Non-pigmented ciliary epithelial cell (primary cell): ENCODE measurements at regions not wholly inside any gene's neighbourhood (a gene's known extent, or its start where the extent isn't known, plus 50 kb on each side); places are given as distances from the start of the nearest gene placed in this dataset.

ENCODE experiments used
- DNase-seq: peaks from one replicate; pipeline ENCODE4 v3.0.0-alpha.2; 2010; ENCODE audit warnings: low read depth

DNA sequence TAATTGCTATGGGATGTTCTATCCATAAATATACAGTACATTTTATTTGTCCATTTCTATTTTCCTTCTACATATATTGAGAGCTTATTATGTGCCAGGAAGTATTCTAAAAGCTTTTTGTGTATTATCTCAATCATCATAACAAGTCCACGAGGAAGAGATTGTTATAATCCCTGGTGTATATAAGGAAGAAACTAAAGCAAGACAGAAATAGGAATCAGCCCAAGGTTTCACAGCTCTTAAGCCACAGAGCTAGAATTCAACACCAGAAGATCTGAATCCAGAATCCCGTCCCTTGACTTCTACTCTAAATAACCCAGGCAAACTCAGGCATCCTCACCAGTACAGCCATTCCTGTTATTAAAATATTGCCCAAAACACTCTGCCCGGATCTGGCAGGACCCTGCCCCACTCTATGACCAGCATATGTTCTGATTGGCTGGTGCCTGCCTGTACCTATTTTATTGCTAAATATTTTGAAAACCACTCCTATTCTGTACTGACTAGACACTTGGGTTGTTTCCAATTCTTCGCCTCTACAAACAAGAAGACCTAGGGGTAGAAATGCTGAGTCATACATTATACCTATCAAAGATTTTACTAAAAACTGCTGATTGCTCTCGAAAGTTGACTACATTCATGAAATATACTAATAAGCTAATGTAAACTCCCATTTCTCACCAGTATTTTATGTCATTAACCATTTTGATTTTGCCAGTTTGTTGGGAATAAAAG, 297.4 kb downstream of the ENC1 start:
- no peak for DNase-seq

GRCh38 chr5:74342182-74342581, 298.3 kb downstream of the ENC1 start:
- DNase-seq, result no peak

DNA sequence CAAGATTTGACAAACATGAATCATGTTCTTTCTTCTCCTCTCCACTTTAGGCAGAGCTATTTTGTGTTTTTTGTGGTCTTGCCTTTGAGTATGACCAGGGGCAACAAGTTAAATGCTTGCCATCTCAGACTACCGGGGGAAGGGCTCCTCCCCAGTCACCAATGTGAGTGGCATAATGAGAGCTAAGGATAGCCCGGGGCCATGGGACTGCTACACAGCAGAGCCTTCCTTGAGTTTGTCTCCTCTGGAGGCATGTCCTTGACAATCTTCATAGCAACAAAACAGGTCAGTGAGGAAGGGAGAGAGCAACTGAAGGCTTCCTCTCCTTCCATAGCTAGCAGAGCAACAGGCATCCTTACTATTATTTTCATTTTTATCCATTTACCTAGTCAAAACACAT, 299.3 kb downstream of the ENC1 start:
- DNase-seq, result no peak

DNA sequence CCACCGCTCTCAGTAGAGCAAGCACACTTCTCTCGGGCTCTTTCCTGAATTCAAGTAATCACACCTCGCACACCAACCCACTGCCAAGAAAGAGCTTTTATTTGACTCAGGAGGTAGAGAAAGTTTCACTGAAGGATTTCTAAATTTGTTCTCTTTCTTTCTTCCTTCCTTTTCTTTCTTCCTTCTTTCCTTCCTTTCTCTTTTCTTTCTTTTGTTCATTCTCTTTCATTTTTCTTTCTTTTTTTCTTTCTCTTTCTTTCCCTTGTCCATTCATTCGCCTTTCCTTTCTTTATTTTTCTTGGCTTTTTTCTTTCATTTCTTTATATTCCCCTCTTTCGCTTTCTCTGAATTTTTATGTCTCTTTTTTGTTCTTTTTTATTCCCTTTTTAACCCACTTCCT, 300.1 kb downstream of the ENC1 start:
- DNase-seq, result no peak

GRCh38 chr5:74337984-74338310, 302.6 kb downstream of the ENC1 start:
- no peak for DNase-seq

- no peak for DNase-seq
These were observed 303.1 kb downstream of the ENC1 start for GRCh38 chr5:74337254-74337983.

DNA sequence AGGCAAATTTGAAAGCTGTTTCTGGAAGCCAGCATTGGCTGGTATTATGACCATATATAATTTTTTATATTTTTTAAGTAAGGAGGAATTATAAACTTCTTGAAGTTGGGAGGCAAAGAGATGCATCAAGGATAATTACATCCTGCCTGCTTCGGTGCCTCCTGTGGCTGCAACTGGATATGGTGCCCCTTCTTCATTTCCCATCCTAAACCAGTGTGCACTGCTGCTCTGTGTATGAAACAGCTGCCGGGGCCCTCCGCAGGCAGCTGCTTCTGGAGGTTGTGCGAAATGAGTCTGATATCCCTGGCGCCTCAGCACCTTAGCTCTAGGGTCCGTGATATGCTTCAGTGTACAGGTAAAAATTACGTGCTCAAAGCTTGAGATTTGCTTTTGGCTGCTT, 304.2 kb downstream of the ENC1 start:
- no peak for DNase-seq

DNA sequence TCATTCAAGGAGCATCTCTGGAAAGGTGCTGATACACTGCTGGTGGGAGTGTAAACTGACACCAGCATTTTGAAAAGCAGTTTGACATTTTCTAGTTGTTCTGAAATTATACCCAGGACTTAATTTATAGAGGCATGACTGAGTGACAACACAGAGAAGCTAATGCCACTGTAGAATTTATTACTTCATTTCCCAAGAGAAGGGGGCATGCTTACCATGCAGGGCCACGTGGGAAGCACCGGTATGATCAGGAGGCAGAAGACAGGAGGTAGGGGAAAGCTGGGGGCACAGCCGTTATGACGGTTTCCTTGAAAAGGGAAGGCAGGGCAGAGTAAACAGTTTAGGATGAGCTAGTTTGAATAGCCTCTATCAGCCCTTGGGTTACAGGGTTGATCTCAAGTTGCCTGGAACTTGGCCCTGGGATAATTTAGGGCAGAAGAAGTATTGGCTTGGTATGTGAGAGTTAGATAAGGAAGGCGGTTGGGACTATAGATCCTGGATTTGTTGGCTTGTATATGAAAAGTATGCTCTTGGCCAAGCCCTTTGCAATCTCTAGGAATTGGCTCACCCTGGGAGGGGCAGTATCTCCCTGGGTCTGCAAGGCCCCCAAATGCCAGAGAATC, 305.7 kb downstream of the ENC1 start:
- no peak for DNase-seq

DNA sequence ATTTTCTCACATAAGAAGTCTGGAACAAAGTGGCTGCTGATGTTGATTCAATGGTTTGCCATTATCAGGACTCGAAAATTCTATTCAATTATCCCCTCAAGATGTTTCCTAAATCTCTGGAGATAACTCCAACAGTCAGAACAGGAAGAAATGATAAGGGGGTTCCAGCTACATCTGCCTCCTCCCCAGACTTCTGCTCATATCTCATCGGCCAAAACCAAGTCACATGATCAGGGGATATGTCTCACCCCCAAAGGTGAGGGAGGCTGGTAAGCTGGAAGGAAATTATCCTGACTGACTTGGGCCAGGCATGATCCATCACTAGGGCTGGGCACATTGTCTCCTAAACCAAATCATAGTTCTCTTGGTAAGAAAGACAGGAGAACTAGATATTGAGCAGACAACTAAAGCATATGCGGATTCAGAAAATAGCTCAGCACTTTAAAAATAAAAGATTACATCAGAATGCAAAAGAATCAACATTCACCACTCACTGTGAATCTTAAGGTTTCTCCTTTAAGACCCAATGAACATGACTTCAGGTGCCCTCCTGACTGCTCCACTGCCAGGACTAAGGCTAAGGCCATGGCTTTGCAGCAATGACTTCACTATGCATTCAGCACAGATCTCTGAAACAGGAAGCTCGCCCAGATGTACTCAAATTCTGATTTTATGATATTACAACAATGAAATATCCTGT, 306.3 kb downstream of the ENC1 start:
- DNase-seq, result no peak

DNA sequence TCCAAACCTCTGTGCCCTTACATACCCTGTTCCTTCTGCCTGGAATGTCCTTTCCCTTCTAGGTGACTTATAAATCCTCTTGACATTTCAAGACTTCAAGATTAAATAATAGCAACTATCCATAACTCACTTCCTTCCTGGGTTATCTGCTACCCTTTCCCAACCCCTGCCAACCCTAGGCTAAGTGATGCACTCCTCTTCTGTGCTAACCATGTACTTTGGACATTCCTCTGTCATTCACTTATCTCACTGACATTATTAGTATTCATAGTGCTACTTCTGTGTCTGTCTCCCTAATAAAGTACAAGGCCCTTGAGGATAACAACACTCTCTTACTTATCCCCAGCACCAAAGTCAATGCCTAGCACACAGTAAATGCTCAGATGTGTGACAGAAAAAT, 307.1 kb downstream of the ENC1 start:
- no peak for DNase-seq

DNA sequence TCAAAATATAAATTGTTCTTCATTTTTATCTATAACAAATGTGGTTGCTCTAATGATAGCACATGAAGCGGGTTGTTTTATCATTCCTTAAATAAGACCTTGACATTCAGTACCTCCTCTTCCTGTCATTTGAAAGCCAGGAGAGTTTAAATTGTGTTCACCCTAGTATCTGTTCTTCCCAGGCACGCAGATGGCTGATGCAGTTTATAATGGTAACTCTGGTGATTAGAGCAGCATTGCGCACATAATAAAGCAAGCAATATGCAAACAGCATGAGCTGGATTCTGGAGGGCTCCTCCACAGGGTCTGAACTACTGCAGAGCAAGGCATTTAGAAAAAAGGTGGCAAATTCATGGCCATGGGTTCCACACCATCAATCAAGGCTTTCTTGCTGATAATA, 307.8 kb downstream of the ENC1 start:
- no peak for DNase-seq

DNA sequence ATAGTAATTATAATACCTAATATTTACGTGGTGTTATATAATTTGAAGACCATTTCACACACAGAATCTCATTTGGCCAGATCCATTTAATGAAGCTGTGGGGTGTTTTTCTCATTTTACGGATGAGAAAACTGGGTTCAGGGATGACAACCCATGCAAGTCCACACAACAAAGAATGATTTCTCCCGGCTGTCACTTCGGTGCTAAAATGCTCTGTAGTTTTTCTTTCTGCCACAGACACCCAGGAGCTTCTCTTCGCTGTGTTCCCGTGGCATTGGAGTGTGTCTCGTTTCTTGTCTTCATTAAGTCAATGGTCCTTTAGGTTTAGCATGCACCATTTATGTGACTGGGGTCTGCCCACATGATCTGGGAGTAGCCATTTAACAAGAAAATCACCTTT, 308.5 kb downstream of the ENC1 start:
- DNase-seq, result no peak

- no peak for DNase-seq
These were observed 312.3 kb downstream of the ENC1 start for GRCh38 chr5:74328221-74328630.

- no peak for DNase-seq
These were observed 313.2 kb downstream of the ENC1 start for GRCh38 chr5:74327339-74327685.

GRCh38 chr5:74326571-74327338, 313.8 kb downstream of the ENC1 start:
- peak; percentile 96 for DNase-seq

- no peak for DNase-seq
These were observed 314.7 kb downstream of the ENC1 start for GRCh38 chr5:74325866-74326265.

GRCh38 chr5:74324556-74324955, 316.0 kb downstream of the ENC1 start:
- no peak for DNase-seq

- no peak for DNase-seq
These were observed 317.6 kb downstream of the ENC1 start for GRCh38 chr5:74322944-74323343.

DNA sequence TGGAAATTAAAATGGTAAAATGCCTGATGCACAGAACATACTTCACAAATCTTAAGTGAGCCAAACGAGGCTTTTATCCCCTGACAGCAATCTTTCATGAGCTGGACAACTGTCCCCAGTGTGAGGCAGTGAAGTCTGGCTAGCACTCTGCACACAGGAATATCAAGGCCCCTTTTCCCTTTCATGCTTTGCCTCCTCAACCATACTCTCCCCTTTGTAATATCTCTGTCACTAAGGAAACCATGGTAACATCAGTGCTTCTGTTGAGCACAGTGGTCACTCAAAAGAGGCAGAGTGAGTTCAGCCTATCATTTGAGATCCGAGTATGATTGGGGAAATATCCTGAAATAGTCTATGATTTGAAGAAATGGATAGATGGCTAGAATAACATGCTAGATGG, 318.3 kb downstream of the ENC1 start:
- no peak for DNase-seq

GRCh38 chr5:74321326-74321725, 319.2 kb downstream of the ENC1 start:
- DNase-seq, result no peak

- DNase-seq, result no peak
These were observed 320.0 kb downstream of the ENC1 start for GRCh38 chr5:74320526-74320925.

- DNase-seq, result no peak
These were observed 321.5 kb downstream of the ENC1 start for GRCh38 chr5:74319076-74319475.
